ENCODE measurements at regions not wholly inside any gene's neighbourhood (a gene's known extent, or its start where the extent isn't known, plus 50 kb on each side); places are given as distances from the start of the nearest gene placed in this dataset.
"Not testable (repeated sequence)": the region's sequence is repeated elsewhere in the genome, so short reads cannot be mapped to it uniquely, and the experiment has no call there.

DNA sequence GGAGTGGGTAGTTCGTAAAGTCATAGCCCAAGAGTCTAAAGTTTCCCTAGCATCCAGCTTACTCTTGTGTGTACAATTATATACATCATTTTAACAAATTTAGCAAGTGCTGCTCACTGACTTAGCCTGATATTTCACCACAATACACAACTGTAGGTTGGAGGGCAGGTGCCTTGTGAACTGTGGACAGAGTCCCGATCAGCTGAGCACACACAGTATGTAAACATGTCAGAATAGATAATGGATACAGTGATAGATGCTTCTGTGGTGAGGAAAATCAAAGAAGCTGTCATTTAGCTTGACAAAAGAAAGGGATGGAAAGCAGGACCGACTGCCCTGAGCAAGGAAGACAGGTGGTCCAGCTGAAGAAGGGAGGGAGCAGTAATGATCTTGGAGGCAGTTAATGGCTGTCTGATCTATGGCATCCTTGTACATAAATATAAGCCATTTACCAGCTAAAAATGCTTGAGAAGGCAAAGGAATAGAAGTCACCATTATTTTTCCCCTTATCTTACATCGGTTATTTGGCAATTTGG, 372.8 kb upstream of the UBE2E3 start:
- no peak for DNase-seq

DNA sequence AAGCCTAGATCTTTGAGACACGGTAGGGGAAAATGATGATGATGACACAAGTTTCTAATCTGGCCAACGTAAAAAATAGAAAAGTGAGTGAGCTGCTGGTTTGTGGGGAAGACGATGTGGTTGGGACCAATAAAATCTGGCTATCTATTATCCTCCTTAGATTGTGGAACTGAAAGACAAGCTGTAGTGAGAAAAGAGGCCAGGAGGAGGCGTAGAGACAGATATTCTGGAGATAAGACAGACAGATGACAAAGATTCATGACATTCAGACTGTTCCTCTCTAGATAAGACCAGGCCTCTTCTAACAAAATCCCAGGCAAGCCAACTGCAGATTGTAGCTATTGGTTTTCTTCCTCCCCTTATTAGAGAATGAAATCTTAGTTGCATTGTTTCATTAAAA, 376.3 kb upstream of the UBE2E3 start:
- DNase-seq: no peak

DNA sequence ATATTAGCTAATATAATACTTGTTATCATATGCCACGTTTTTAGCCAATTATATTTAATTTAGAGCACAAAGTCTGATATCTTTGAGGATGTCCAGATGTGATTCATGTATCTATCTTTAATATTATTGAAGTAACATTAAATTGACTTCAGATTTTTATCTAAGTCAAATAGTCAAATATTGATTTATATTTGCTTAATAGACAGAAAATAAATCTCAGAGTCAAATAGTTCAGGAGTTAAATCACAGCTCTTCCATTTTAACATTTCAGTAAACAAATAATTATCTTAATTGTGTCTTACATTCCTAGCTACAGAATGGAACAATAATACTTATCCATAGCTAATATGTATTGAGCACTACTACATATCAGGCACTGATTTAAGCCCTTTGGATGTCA, 379.4 kb upstream of the UBE2E3 start:
- no peak for DNase-seq

DNA sequence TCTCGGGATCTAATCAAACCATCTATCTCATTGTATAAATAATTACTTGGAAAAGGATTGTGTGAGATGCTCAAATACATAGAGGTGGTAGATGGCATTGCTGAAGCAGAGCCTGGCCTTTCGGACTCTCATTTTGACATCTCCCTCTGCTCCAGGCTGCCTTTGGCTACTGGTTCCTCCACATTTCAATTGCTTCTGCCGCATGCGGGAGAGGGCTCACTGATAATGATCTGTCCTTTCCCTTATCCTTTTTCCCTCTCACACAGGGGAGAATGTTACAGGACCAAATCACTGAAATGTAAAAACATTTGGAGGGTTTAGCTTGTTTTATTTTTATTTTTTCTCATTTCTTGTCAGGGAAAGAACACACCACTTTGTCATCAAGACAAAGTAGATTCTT, 380.6 kb upstream of the UBE2E3 start:
- DNase-seq: no peak

GRCh38 chr2:180597179-180597578, 383.2 kb upstream of the UBE2E3 start:
- DNase-seq: no peak

- no peak for DNase-seq
Observed at GRCh38 chr2:180596453-180596852, 384.0 kb upstream of the UBE2E3 start.

GRCh38 chr2:180591947-180592346, 388.5 kb upstream of the UBE2E3 start:
- DNase-seq: no peak

GRCh38 chr2:180591093-180591781, 389.2 kb upstream of the UBE2E3 start:
- DNase-seq: not testable (repeated sequence)

DNA sequence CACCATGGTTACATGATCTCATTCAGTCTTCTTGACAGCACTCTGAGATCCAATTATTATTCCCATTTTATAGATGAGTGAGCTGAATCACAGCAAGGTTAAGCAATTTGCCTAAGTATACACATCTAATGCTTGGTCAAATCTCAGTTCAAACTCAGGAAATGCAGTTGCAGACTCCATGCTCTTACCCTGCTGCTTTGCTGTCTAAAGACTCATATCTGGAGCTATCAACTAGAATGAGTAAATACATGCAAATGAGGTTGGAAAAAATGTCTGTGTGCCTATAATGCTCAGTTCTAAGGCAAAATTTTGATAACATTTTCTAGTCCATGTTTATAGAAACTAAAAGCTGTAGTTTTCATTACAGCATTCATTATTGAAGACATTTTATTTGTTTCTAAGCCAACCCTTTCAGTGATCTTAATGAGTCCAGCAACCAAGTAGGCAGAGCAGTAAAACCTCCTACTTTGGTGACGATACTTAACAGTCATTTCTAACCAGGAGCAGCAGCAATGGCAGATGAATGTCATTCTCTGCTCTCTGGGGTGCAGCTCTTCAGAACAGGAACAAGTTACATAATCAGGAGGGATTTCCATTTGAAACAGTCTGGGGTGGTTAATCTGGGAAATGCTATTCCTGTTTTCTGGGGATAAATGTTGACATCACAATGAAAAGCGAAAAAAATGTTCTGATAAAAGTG, 396.8 kb upstream of the UBE2E3 start:
- DNase-seq: no peak

DNA sequence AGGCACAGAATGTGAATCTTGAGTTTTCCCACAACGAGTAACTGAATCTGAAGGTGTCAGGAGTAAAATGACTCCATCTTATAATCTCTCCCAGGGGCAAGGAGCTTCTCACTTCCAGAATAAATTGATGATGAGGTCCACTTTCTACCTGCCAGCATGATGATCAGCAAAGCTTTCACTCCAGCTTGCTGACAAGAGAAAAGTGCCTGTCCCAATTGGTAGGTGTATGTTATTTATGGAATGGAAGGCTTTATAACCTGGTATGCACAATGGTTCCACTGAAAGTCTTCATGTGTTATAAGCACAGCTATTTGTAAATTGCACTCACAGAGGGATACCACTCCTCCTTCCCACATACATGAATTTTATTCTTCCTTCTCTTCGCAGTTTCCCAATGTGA, 401.0 kb upstream of the UBE2E3 start:
- DNase-seq: no peak

DNA sequence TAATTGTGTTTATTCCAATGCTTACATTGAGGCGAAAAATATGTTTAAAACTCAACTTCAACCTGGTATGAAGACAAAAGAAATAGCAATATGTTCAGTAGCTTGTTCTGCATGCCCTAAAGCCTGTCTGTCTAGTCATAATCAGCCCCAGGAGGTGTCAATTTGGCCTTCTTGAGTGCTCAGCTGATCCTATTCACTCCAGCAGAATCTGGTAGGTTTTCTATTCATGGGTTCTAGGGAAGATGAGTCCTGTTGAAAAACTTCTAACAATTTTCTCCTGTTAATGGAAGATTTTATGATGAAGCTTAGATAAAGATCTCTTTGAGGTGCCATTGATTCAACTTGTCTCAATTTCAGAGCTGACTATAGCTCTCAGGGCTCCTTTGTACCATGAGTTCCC, 402.0 kb upstream of the UBE2E3 start:
- DNase-seq: no peak

GRCh38 chr2:180577567-180577966, 402.8 kb upstream of the UBE2E3 start:
- no peak for DNase-seq

GRCh38 chr2:180573951-180574350, 406.5 kb upstream of the UBE2E3 start:
- DNase-seq: no peak

DNA sequence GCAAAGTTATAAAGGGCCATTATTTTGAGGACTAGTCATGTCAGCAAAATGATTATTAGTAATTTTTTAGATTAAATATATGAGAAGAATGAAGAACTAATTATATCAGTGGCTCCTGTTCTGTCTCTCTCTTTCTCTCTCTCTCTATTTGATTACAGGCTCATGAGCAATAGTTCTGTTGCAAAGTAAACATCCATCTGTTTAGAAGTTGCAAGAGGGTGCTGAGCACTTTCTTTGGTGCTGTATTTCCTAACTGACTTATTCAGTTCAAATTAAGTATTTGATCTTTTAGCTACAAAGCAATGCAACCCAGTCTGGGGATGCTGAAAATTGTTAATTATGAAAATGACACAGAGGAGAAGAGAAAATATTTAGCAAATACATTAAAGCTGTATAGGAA, 408.1 kb upstream of the UBE2E3 start:
- DNase-seq: no peak

- DNase-seq: peak in 1 of 3 donors; percentile 51
Observed at GRCh38 chr2:180571559-180571958, 408.8 kb upstream of the UBE2E3 start.

DNA sequence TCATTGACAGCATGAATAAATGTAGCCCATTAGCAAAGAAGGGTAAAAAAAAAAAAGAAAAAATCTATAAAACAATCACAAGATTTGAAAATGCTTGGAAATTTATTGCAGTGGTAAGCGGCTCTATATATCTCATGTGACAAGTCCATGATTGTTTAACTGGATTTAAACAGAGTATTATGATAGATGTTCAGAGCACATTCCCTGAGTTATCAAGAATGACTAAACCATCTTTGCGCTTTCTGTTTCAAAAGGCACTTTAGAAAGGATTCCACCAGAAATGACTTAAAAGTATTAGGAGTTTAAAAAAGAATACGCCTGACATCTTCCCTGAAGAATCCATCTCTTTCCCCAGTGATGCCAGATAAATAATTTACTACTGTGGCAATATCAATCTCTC, 409.5 kb upstream of the UBE2E3 start:
- no peak for DNase-seq

GRCh38 chr2:180564051-180564450, 416.4 kb upstream of the UBE2E3 start:
- DNase-seq: no peak

GRCh38 chr2:180562378-180562777, 418.0 kb upstream of the UBE2E3 start:
- DNase-seq: no peak

- peak in 2 of 3 donors; percentile 2 to 17 for DNase-seq
Observed at GRCh38 chr2:180559771-180560170, 420.6 kb upstream of the UBE2E3 start.

DNA sequence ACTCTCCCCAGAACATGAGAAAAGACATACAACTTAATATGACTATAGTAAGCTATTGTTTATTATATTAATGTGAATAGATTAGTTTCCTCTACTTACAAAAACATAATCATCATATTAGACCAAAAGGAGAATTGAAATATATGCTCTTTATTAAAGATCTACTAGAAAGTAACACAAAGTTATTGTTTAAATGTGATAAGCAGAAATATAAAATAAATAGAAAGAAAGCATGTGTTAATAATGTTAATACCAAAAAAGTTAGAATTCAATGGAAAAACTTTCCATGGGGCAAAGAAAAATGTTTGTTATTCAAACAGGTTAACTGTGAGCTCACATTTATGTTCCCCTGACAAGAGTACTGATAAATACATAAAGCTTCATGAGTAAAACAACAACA, 421.4 kb upstream of the UBE2E3 start:
- no peak for DNase-seq

GRCh38 chr2:180555391-180555965, 424.9 kb upstream of the UBE2E3 start:
- DNase-seq: no peak

GRCh38 chr2:180554330-180554729, 426.1 kb upstream of the UBE2E3 start:
- no peak for DNase-seq

DNA sequence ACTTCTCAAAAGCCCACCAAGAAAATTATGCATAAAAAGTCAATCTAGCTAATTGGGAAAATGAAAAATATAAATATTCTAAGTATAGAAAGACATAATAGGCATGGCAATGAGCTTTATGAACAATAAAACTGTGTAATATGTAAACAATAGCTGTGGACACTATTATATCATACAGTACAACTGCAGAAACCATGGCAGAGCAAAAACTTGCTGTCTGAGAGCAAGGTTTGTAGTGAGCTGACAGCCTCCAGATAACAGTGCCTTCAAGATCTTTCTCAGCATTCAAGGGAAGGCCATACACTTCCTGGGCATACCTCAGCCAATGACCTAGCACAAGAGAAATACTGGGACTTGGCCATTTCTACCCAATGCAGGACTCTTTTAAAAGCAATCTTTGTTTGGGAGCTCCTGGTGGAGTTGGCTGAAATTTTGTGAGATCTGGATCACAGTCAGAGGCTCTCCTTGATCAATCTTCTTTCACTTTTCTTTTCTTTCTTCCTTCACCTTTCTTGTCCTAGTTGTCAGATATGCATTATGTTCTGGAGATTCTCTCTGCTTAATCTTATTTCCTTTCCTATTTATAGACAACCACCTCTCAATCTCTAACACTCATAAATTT, 427.2 kb upstream of the UBE2E3 start:
- DNase-seq: no peak
